A549 (cell line): ENCODE measurements at regions not wholly inside any gene's neighbourhood (a gene's known extent, or its start where the extent isn't known, plus 50 kb on each side); places are given as distances from the start of the nearest gene placed in this dataset.

ENCODE experiments used
- ATAC-seq, 2 experiments: fragments of 200-7000 bp in 1 of 2; fragments of >200 bp in 1 of 2; cut with Nextera tagmentation in 1 of 2; cut with Tn5 transposase in 1 of 2; 3 replicates each; pipeline versions ENCODE4 v1.8.0 to v1.9.1; 2018 to 2020; ENCODE audit warnings: mild to moderate bottlenecking in 1 of 2, moderate library complexity in 1 of 2
- CTCF ChIA-PET: fragments of 300-600 bp; sonication (Branson Sonifier 250); formaldehyde crosslinking; extraction: SDS; loops from one replicate; lab custom pipeline; 2021; ENCODE audit warnings: antibody characterized with exemption, inconsistent platforms; lab: Yijun Ruan, JAX
- POLR2A ChIA-PET: fragments of 350-600 bp; formaldehyde crosslinking; extraction: SDS; loops from one replicate; lab custom pipeline; 2021; ENCODE audit warnings: antibody characterized with exemption, inconsistent platforms; lab: Yijun Ruan, JAX
- DNase-seq, 2 experiments: peaks; one replicate each; pipeline versions ENCODE4 v3.0.0 to v3.0.0-alpha.2; 2011 to 2016; ENCODE audit warnings: low read depth in 1 of 2, low spot score in 1 of 2
- FAIRE-seq: peaks from 2 replicates; lab custom pipeline; 2011; peaks lifted over from hg19 to GRCh38; lab: Jason Lieb, UNC
- H3K27ac ChIP-seq, 2 experiments: fragments of >200 bp; sonication (Bioruptor Twin); formaldehyde crosslinking; 3 replicates each; pipeline ENCODE4 v1.5.1; 2016 to 2017
- H3K4me1 ChIP-seq: fragments of >200 bp; sonication (Bioruptor Twin); formaldehyde crosslinking; 3 replicates; pipeline ENCODE4 v1.6.1; 2016
- H3K4me2 ChIP-seq: fragments of >200 bp; sonication (Bioruptor Twin); formaldehyde crosslinking; 3 replicates; pipeline ENCODE4 v1.6.1; 2016
- H3K4me3 ChIP-seq: fragments of >200 bp; sonication (Bioruptor Twin); formaldehyde crosslinking; 3 replicates; pipeline ENCODE4 v1.5.1; 2016
- H3K9me3 ChIP-seq: fragments of >200 bp; sonication (Bioruptor Twin); formaldehyde crosslinking; 3 replicates; pipeline ENCODE4 v1.6.1; 2016
- BHLHE40 ChIP-seq: IDR thresholded peaks from 2 replicates; pipeline ENCODE4 v1.6.1; 2012; ENCODE audit warnings: low read depth, low read length, inconsistent platforms
- CEBPB ChIP-seq, 2 experiments: fragments of >200 bp in 1 of 2; sonication (Bioruptor Twin) in 1 of 2; formaldehyde crosslinking in 1 of 2; IDR thresholded peaks; 2 replicates each; pipeline ENCODE4 v1.6.1; 2012 to 2016
- ELK1 ChIP-seq: fragments of 150-350 bp; IDR thresholded peaks from 2 replicates; pipeline ENCODE4 v1.6.1; 2014; ENCODE audit warnings: low read depth, mild to moderate bottlenecking, low read length
- EP300 ChIP-seq, 2 experiments: fragments of >200 bp; sonication (Bioruptor Twin); formaldehyde crosslinking; IDR thresholded peaks; 2 replicates in 1 of 2; 3 replicates in 1 of 2; pipeline ENCODE4 v1.6.1; 2016 to 2017
- ESRRA ChIP-seq: fragments of 150-350 bp; IDR thresholded peaks from 2 replicates; pipeline ENCODE4 v1.6.1; 2014; ENCODE audit warnings: mild to moderate bottlenecking, low read length, borderline replicate concordance
- FOSB ChIP-seq: fragments of 250-450 bp; sonication (Bioruptor Pico); IDR thresholded peaks from 2 replicates; pipeline ENCODE4 v1.5.0; 2020; ENCODE audit warnings: mild to moderate bottlenecking, moderate library complexity
- FOSL2 ChIP-seq, 2 experiments: fragments of 450-650 bp in 1 of 2; fragments of >200 bp in 1 of 2; sonication (Bioruptor Twin) in 1 of 2; formaldehyde crosslinking; IDR thresholded peaks; 2 replicates each; pipeline versions ENCODE4 v1.5.0 to v1.6.1; 2016 to 2020; ENCODE audit warnings: mild to moderate bottlenecking in 1 of 2, moderate library complexity in 1 of 2
- GATA3 ChIP-seq: IDR thresholded peaks from 2 replicates; pipeline ENCODE4 v1.6.1; 2012; ENCODE audit warnings: borderline replicate concordance
- HOXA7 ChIP-seq: fragments of 250-450 bp; sonication (Bioruptor Pico); IDR thresholded peaks from 2 replicates; pipeline ENCODE4 v1.5.0; 2020; ENCODE audit warnings: mild to moderate bottlenecking, moderate library complexity
- JUN ChIP-seq, 2 experiments: fragments of >200 bp; sonication (Bioruptor Twin); formaldehyde crosslinking; IDR thresholded peaks; 2 replicates in 1 of 2; 3 replicates in 1 of 2; pipeline ENCODE4 v1.6.1; 2016 to 2017
- MYC ChIP-seq: IDR thresholded peaks from 2 replicates; pipeline ENCODE4 v1.6.1; 2012; ENCODE audit warnings: mild to moderate bottlenecking, inconsistent platforms, low read length, improper control_type of control experiment, borderline replicate concordance
- NFE2L2 ChIP-seq: fragments of 150-350 bp; conservative IDR thresholded peaks from 2 replicates; pipeline ENCODE4 v1.6.1; 2014; ENCODE audit warnings: low read length
- NR3C1 ChIP-seq: fragments of >200 bp; sonication (Bioruptor Twin); formaldehyde crosslinking; IDR thresholded peaks from 3 replicates; pipeline ENCODE4 v1.6.1; 2017
- PHF8 ChIP-seq: fragments of 200-600 bp; sonication (generic); IDR thresholded peaks from 2 replicates; pipeline ENCODE4 v1.6.1; 2016; ENCODE audit warnings: low read depth, mild to moderate bottlenecking, antibody characterized with exemption, moderate library complexity, borderline replicate concordance
- POLR2A ChIP-seq: IDR thresholded peaks from 2 replicates; pipeline ENCODE4 v1.6.1; 2012; ENCODE audit warnings: mild to moderate bottlenecking, low read length
- RARB ChIP-seq: fragments of 250-450 bp; sonication (Bioruptor Pico); IDR thresholded peaks from 2 replicates; pipeline ENCODE4 v1.8.0; 2021; ENCODE audit warnings: mild to moderate bottlenecking, moderate library complexity
- RCOR1 ChIP-seq: fragments of 150-350 bp; IDR thresholded peaks from 2 replicates; pipeline ENCODE4 v1.6.1; 2014; ENCODE audit warnings: antibody characterized with exemption, low read length, low read depth
- RFX5 ChIP-seq: fragments of 450-650 bp; IDR thresholded peaks from 2 replicates; pipeline ENCODE4 v1.7.1; 2014; ENCODE audit warnings: antibody characterized with exemption, mild to moderate bottlenecking, moderate library complexity
- SMC3 ChIP-seq: fragments of >200 bp; sonication (Bioruptor Twin); formaldehyde crosslinking; IDR thresholded peaks from 3 replicates; pipeline ENCODE4 v1.6.1; 2018; ENCODE audit warnings: inconsistent platforms
- TFCP2L1 ChIP-seq: fragments of 250-450 bp; sonication (Bioruptor Pico); IDR thresholded peaks from 2 replicates; pipeline ENCODE4 v1.5.0; 2021; ENCODE audit warnings: mild to moderate bottlenecking
- ZFP36 ChIP-seq: fragments of 450-650 bp; IDR thresholded peaks from 2 replicates; pipeline ENCODE4 v1.6.1; 2014; ENCODE audit warnings: borderline replicate concordance; ENCODE audit not compliant: partially characterized antibody
- ZNF302 ChIP-seq: fragments of 250-450 bp; sonication (Bioruptor Pico); IDR thresholded peaks from 2 replicates; pipeline ENCODE4 v1.9.0; 2021; ENCODE audit warnings: inconsistent platforms, mild to moderate bottlenecking, moderate library complexity
- WGBS: methylation state at CpG from one replicate; pipeline ENCODE4 v1.1.6; 2017; ENCODE audit errors: missing lambda C conversion rate; 5-methylcytosine and 5-hydroxymethylcytosine counted together

- Histone ChIP-seq H3K27ac (no peak overlapping the region), H3K4me2 (no peak overlapping the region), H3K9me3 (no peaks in the 10 kb centered on the region)
- 24% methylated on average over 7 of the region's 8 CpGs for WGBS
- DNase-seq: no peak
- TF ChIP-seq POLR2A (no peak), GATA3 (no peak), ELK1 (no peak), NR3C1 (no peak), ZNF302 (no peak), RARB (no peak), CEBPB (IDR thresholded peaks at IDR 0.05) (no peak), FOSB (no peak), EP300 (IDR thresholded peaks at IDR 0.05) (no peak), SMC3 (no peak), ESRRA (no peak), BHLHE40 (no peak)
- TF ChIP-seq, all 56 proteins: peak for 0
- ATAC-seq (no peak), FAIRE-seq (no peak)
- CTCF ChIA-PET: no interaction called here
- POLR2A ChIA-PET: no interaction called here
- Histone ChIP-seq H3K4me3 (no peak overlapping the region), H3K4me1 (no peaks in the 10 kb centered on the region)
Observed at GRCh38 chr16:6428861-6429260, 903.8 kb upstream of the RBFOX1 start.

- ATAC-seq (no peak), DNase-seq (no peak), FAIRE-seq (no peak)
- H3K27ac ChIP-seq: no peak overlapping the region
- H3K9me3 ChIP-seq: no peaks in the 10 kb centered on the region
- H3K4me1 ChIP-seq: no peaks in the 10 kb centered on the region
- 19% methylated on average over 3 of the region's 3 CpGs for WGBS
- H3K4me2 ChIP-seq: no peak overlapping the region
- ChIA-PET POLR2A (no interaction called here), CTCF (no interaction called here)
- H3K4me3 ChIP-seq: no peak overlapping the region
- TF ChIP-seq NFE2L2: no peak
- TF ChIP-seq FOSB: no peak
- no peak for TF ChIP-seq HOXA7 (CRISPR knock-in tag)
- no peak for TF ChIP-seq RCOR1
- no peak for TF ChIP-seq RFX5
- no peak for TF ChIP-seq ZNF302
- no peak for TF ChIP-seq TFCP2L1 (CRISPR knock-in tag)
- no peak for TF ChIP-seq NR3C1
Observed at GRCh38 chr16:6427621-6428020, 905.0 kb upstream of the RBFOX1 start.

GRCh38 chr16:6407596-6407995 lies 925.0 kb upstream of the RBFOX1 start:
- no peaks in the 10 kb centered on the region for H3K9me3 ChIP-seq
- TF ChIP-seq FOSL2 (IDR thresholded peaks at IDR 0.05): no peak
- no peak for TF ChIP-seq FOSL2 (CRISPR knock-in tag; IDR thresholded peaks at IDR 0.05)
- no peak for TF ChIP-seq JUN (IDR thresholded peaks at IDR 0.05)
- no peak for TF ChIP-seq POLR2A
- no peak for TF ChIP-seq PHF8
- 16% methylated on average over 3 of the region's 3 CpGs for WGBS
- no peak overlapping the region for H3K4me3 ChIP-seq
- no peak for ATAC-seq
- no peaks in the 10 kb centered on the region for H3K4me1 ChIP-seq
- H3K4me2 ChIP-seq: no peak overlapping the region
- ChIA-PET CTCF (interaction anchor here (0.8 kb wide), 1 partner anchor 9 kb away, joined by 3 read pairs; no protein-coding TSS in a partner anchor), POLR2A (no interaction called here)
- no peak for DNase-seq
- no peak for FAIRE-seq
- no peak overlapping the region for H3K27ac ChIP-seq

- Histone ChIP-seq H3K9me3 (no peaks in the 10 kb centered on the region), H3K4me2 (no peak overlapping the region), H3K27ac (no peak overlapping the region), H3K4me3 (no peak overlapping the region), H3K4me1 (no peaks in the 10 kb centered on the region)
- 5% methylated on average over 1 of the region's 1 CpG for WGBS
- no peak for TF ChIP-seq ZFP36
- TF ChIP-seq MYC: no peak
- CTCF ChIA-PET: no interaction called here
- POLR2A ChIA-PET: no interaction called here
- no peak for ATAC-seq
- DNase-seq: no peak
- FAIRE-seq: no peak
Observed at GRCh38 chr16:6406028-6406427, 926.6 kb upstream of the RBFOX1 start.
